HG03097 (cell line): ENCODE measurements at regions not wholly inside any gene's neighbourhood (a gene's known extent, or its start where the extent isn't known, plus 50 kb on each side); places are given as distances from the start of the nearest gene placed in this dataset.

Source experiments
- ATAC-seq: cut with Tn5 transposase; IDR thresholded peaks from one replicate; pipeline ENCODE4 v1.9.1; 2021; ENCODE audit not compliant: unreplicated experiment, low FRiP score

GRCh38 chr12:107395817-107396216 is 289.8 kb upstream of the PWP1 start:
- no peak for ATAC-seq

- ATAC-seq: no peak
These were observed 288.6 kb upstream of the PWP1 start for GRCh38 chr12:107396991-107397390.

GRCh38 chr12:107397890-107398500 is 287.6 kb upstream of the PWP1 start:
- ATAC-seq: no peak

- ATAC-seq: no peak
These were observed 286.6 kb upstream of the PWP1 start for GRCh38 chr12:107399046-107399445.

- no peak for ATAC-seq
These were observed 284.7 kb upstream of the PWP1 start for GRCh38 chr12:107400686-107401447.

GRCh38 chr12:107402041-107403022 is 283.3 kb upstream of the PWP1 start:
- ATAC-seq: no peak

GRCh38 chr12:107404981-107405380 is 280.6 kb upstream of the PWP1 start:
- ATAC-seq: no peak

- ATAC-seq: no peak
These were observed 280.2 kb upstream of the PWP1 start for GRCh38 chr12:107405436-107405835.

GRCh38 chr12:107406932-107407331 is 278.7 kb upstream of the PWP1 start:
- no peak for ATAC-seq

- ATAC-seq: no peak
These were observed 273.6 kb upstream of the PWP1 start for GRCh38 chr12:107411792-107412535.

GRCh38 chr12:107415071-107415470 is 270.5 kb upstream of the PWP1 start:
- ATAC-seq: no peak

GRCh38 chr12:107415834-107416233 is 269.8 kb upstream of the PWP1 start:
- ATAC-seq: no peak

- no peak for ATAC-seq
These were observed 268.6 kb upstream of the PWP1 start for GRCh38 chr12:107417004-107417403.

- ATAC-seq: no peak
These were observed 266.6 kb upstream of the PWP1 start for GRCh38 chr12:107418981-107419380.

GRCh38 chr12:107423531-107423930 is 262.1 kb upstream of the PWP1 start:
- ATAC-seq: no peak

- no peak for ATAC-seq
These were observed 256.4 kb upstream of the PWP1 start for GRCh38 chr12:107429006-107429705.

GRCh38 chr12:107431942-107432341 is 253.7 kb upstream of the PWP1 start:
- ATAC-seq: no peak

GRCh38 chr12:107435072-107435471 is 250.5 kb upstream of the PWP1 start:
- ATAC-seq: no peak

- ATAC-seq: no peak
These were observed 250.1 kb upstream of the PWP1 start for GRCh38 chr12:107435520-107435919.

- no peak for ATAC-seq
These were observed 249.2 kb upstream of the PWP1 start for GRCh38 chr12:107436376-107436775.
